LNCaP clone FGC (cell line): ENCODE measurements at regions not wholly inside any gene's neighbourhood (a gene's known extent, or its start where the extent isn't known, plus 50 kb on each side); places are given as distances from the start of the nearest gene placed in this dataset.

Experiments used
- DNase-seq: peaks from one replicate; pipeline ENCODE4 v3.0.0-alpha.2; 2011; ENCODE audit warnings: low read depth
- H3K4me3 ChIP-seq: 2 replicates; pipeline ENCODE4 v1.5.1; 2011; ENCODE audit warnings: mild to moderate bottlenecking, low read depth, low read length, control low read depth
- TF ChIP-seq, protein P1 (sequence below): IDR thresholded peaks from 2 replicates; pipeline ENCODE4 v1.5.1; 2012; ENCODE audit warnings: mild to moderate bottlenecking; ENCODE audit not compliant: control insufficient read depth, insufficient read depth; ENCODE audit errors: extremely low read depth

DNA sequence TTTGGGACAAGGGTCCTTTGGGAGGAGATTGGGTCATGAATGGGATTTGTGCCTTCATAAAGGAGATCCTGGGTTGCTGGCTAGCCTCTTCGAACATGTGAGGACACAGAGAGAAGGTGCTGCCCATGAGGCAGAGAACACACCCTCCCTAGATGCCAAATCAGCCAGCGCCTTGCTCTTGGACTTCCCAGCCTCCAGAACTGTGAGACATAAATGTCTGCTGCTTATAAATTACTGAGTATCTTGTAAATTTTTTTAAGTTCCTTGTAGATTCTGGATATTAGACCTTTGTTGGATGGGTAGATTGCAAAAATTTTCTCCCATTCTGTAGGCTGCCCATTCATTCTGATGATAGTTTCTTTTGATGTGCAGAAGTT, 297.5 kb upstream of the FOXQ1 start:
- no peak overlapping the region for H3K4me3 ChIP-seq
- TF ChIP-seq, protein P1, sequence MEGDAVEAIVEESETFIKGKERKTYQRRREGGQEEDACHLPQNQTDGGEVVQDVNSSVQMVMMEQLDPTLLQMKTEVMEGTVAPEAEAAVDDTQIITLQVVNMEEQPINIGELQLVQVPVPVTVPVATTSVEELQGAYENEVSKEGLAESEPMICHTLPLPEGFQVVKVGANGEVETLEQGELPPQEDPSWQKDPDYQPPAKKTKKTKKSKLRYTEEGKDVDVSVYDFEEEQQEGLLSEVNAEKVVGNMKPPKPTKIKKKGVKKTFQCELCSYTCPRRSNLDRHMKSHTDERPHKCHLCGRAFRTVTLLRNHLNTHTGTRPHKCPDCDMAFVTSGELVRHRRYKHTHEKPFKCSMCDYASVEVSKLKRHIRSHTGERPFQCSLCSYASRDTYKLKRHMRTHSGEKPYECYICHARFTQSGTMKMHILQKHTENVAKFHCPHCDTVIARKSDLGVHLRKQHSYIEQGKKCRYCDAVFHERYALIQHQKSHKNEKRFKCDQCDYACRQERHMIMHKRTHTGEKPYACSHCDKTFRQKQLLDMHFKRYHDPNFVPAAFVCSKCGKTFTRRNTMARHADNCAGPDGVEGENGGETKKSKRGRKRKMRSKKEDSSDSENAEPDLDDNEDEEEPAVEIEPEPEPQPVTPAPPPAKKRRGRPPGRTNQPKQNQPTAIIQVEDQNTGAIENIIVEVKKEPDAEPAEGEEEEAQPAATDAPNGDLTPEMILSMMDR, result no peak
- no peak for DNase-seq

DNA sequence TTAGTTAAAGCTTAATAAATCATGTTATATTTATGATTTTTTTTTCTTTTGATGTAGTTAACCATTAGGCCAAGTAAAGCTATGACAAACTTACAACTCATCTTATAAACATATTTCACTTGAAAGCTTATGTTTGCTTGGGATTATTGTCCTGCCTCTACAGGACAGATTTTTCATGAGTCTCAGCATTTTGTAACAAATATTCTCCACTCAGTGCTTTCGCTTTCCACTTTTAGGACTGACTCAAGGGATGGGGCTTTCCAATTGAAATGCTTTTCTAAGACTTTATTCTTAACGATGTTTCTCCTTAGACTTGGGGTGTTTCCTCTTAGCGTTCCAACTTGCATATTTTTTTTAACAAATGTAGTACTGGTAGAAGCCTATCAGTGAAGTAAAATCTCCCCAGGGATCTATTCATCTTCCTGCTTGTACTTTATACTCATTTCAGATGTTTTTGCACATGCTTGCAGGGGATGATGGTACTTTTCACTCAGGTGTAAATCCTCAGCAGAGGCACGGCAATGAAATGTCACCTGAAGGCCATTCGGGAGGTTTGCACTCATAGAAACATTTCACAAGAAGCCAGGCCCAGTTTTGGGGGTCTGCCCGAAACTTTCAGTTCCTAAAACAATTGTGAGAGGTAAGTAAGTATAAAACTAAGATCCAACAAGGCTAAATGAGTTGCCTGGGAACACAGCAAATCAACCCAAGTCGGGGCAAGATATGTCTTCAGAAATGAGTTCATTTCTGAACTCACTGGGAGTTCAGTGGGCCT, 298.1 kb upstream of the FOXQ1 start:
- TF ChIP-seq, protein P1, result no peak
- no peak for DNase-seq
- no peak overlapping the region for H3K4me3 ChIP-seq

DNA sequence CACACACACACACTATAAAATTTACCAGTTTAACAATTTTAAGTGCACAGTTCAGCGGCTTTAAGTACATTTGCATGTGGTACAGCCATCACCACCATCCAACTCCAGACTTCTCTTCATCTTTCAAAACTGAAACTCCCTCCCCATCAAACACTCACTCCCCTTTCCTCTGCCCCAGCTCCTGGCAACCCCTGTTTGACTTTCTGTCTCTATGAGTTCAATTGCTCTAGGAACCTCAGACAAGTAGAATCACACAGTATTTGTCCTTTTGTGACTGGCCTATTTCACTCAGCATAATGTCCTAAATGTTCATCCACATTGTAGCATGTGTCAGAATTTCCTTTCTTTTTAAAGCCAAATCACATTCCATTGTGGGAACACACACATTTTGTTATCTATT, 302.8 kb upstream of the FOXQ1 start:
- no peak for DNase-seq
- TF ChIP-seq, protein P1, result no peak
- H3K4me3 ChIP-seq, result no peak overlapping the region

DNA sequence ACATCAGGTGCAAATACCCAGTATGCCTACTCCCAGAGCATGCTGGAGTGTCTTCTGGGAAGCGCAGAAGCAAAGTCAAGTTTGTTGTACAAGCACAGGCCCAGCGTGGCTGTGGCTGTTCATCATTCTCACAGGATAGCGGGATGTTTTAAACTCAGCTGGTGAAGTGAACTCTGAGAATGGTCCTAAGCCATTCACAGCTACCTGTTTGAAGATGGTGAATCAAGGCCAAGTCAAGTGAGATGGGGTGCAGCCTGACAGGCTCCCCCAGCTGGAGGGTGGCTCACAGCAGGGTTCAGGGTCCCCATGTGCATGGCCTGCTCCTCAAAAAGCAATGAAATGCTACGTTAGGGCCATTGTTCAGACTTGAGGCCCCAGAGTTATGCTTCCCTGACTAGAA, 304.7 kb upstream of the FOXQ1 start:
- no peak overlapping the region for H3K4me3 ChIP-seq
- no peak for DNase-seq
- TF ChIP-seq, protein P1, result no peak

DNA sequence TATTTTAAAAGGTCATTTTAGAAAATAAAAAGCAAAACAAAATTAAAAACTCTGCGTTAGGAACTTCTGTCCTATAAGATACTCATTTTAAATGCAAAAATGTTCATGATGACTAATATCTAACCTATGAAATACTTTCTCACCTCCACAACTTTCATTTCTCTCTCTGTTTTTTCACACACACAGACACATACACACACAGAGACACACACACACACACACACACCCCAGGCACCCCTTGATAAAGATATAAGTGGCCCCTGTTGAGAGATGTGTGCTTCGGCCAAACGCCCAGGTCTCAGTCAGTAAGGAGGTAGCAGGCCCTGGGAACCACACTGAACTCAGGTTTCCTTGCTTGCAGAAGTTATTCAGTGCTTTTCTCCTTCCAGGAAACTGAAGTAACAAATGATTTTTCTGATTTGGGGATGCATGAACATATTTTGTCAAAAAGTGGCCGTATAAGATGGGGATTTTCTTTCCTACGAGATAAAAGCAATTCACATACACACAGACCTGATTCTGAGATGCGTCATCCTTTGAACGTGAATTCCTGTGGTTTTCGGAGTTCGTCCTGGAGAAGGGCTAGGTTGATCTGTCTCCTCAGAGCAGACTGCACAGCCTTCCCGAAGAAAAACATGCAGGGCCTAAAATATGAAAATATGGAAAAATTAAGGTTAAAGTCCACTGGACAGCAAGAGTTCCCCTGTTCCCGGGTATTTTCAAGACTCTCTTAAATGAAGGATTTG, 306.8 kb upstream of the FOXQ1 start:
- TF ChIP-seq, protein P1, result no peak
- DNase-seq, result no peak

DNA sequence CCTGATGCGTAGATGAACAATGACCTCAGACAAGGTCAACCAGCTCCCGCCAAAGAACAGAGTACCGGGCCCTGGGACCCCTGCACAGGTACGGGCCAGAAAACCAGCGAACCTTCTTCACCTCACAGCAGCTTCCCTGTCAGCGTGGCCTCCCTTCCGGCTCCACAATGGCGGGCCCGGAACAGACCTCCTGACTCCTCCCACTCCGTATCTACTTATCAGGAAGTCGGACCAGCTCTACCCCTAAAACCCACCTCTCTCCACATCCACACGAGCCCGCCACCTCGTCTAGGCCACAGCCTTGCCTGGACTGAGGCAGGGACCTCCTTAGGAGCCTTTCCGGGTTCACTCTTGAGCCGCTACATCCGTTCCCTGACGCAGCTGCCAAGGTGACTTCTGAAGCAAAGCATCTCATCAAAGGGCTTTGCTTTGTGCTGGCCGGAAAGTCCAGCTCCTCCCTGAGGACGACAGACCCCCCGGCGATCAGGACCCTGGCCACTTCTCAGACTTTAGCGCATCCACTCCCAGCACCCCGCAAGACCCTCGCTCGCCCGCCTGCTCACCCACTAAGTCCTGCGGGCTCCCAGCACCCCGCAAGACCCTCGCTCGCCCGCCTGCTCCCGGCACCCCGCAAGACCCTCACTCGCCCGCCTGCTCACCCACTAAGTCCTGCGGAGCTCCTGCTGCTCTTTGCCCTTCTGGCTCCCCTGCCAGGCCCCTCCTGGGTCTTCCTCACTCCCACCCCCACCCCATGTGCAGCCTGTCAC, 308.3 kb upstream of the FOXQ1 start:
- no peak overlapping the region for H3K4me3 ChIP-seq
- TF ChIP-seq, protein P1, result no peak
- no peak for DNase-seq

More for the DNA sequence above, 306.8 kb upstream of the FOXQ1 start:
- H3K4me3 ChIP-seq, result no peak overlapping the region
